Vagina (tissue), 2 donors: ENCODE measurements at regions not wholly inside any gene's neighbourhood (a gene's known extent, or its start where the extent isn't known, plus 50 kb on each side); places are given as distances from the start of the nearest gene placed in this dataset.

Experiments used
- POLR2A ChIP-seq, 2 donors: fragments of 450-650 bp; IDR thresholded peaks; one replicate each; pipeline ENCODE4 v1.6.1; 2017; ENCODE audit warnings: antibody characterized with exemption in 2 of 2, mild to moderate bottlenecking in 2 of 2, moderate library complexity in 2 of 2
- POLR2AphosphoS5 ChIP-seq, 2 donors: sonication (generic); formaldehyde crosslinking; IDR thresholded peaks; one replicate each; pipeline ENCODE4 v1.9.0; 2017; ENCODE audit warnings: antibody characterized with exemption in 2 of 2, mild to moderate bottlenecking in 2 of 2, low read depth in 1 of 2; ENCODE audit not compliant: insufficient read depth in 1 of 2

GRCh38 chr3:187808527-187808895 is 63.2 kb upstream of the BCL6 start:
- TF ChIP-seq POLR2A (IDR thresholded peaks at IDR 0.05) = no peak
- no peak for TF ChIP-seq POLR2AphosphoS5 (IDR thresholded peaks at IDR 0.05; ENCODE audit: insufficient read depth in 1 of 2, low read depth in 1 of 2)
